ENCODE measurements at regions not wholly inside any gene's neighbourhood (a gene's known extent, or its start where the extent isn't known, plus 50 kb on each side); places are given as distances from the start of the nearest gene placed in this dataset.

DNA sequence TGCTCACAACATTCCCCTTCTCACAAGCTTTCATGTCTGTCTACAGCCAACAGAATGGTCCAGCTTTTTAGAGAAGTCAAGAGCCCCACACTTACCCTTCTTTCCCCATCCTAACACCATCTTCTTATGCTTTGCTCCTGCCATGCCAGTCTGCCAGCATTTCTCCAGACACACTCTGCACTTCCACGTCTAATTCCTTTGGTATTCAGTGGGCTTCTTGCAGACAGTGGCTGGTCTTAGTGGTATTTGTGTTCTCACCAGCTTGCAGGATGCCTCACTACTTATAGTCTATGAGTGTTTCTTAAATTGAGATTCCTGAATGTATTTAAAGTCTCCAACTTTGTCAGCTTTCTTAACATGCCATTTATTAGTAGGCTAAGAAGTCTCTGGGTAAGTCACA is 154.4 kb downstream of the BBOX1 start:
- Histone ChIP-seq H3K4me3 (no peak overlapping the region), H3K4me1 (no peaks in the 10 kb centered on the region), H3K27me3 (no peaks in the 10 kb centered on the region), H3K9me3 (no peaks in the 10 kb centered on the region), H3K36me3 (no peaks in the 10 kb centered on the region), H3K27ac (no peak overlapping the region)
- no peak for DNase-seq (ENCODE audit: low spot score in 2 of 2)
- TF ChIP-seq, protein P1, sequence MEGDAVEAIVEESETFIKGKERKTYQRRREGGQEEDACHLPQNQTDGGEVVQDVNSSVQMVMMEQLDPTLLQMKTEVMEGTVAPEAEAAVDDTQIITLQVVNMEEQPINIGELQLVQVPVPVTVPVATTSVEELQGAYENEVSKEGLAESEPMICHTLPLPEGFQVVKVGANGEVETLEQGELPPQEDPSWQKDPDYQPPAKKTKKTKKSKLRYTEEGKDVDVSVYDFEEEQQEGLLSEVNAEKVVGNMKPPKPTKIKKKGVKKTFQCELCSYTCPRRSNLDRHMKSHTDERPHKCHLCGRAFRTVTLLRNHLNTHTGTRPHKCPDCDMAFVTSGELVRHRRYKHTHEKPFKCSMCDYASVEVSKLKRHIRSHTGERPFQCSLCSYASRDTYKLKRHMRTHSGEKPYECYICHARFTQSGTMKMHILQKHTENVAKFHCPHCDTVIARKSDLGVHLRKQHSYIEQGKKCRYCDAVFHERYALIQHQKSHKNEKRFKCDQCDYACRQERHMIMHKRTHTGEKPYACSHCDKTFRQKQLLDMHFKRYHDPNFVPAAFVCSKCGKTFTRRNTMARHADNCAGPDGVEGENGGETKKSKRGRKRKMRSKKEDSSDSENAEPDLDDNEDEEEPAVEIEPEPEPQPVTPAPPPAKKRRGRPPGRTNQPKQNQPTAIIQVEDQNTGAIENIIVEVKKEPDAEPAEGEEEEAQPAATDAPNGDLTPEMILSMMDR (IDR thresholded peaks at IDR 0.05): no peak
- intact Hi-C loops (cut with DNase I): no loop called here

DNA sequence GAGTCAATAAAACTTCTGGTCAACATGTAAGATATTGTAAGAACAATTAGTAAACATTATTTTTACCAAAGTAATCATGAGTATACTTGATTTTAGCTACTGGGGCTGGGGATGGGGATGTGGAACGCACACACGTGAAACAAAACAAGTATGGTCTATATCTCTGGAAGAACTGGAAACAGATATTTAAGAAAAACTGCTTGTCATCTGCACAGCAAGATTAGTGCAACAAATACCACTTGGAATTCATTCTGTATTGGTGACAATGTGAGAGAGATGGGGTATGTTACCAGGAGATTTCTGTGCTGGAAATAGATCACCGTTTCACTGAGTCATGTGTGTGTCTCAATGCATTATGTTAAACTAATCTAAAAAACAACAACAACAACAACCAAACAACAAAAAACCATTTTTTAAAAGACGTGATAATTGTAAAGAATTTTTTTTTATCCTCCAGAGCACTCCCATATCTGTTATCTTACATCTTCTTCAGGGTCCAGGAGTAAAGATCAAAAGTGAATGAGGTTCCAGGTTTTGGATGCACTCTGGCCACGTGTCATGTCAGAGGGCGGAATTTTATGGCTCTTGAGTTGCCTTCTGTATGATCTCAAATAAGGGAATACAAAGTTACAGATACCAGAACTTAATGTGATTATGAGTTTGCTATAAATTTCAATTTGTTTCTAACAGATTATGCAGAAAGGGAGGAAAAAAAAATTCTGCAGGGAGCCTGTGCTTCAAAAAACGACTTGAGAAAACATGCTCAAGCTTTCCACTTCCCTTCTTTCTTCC is 153.0 kb downstream of the BBOX1 start:
- Histone ChIP-seq H3K27me3 (no peaks in the 10 kb centered on the region), H3K4me1 (no peaks in the 10 kb centered on the region), H3K27ac (no peak overlapping the region), H3K9me3 (no peaks in the 10 kb centered on the region), H3K4me3 (no peak overlapping the region), H3K36me3 (no peaks in the 10 kb centered on the region)
- intact Hi-C loops (cut with DNase I): no loop called here
- DNase-seq (ENCODE audit: low spot score in 2 of 2): no peak
- TF ChIP-seq, protein P1 (IDR thresholded peaks at IDR 0.05): no peak

DNA sequence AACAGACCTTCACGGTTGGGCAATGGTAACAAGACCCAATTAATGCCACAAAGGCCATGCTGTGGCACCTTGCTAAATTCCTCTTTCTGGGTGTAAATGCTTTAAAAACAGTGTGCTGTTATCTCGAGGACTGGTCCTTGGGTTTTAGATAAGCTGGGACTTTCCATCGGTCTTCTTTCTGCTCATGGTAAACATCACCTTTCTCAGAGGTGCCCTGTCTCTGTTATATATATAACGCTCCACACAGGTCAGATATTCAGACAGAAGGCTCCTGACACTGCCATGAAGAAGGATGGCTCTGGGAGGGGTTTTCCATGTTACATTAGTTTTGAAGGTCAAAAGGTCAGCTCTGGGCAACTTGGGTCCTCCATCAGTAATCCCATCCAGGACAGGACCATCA is 151.6 kb downstream of the BBOX1 start:
- intact Hi-C loops (cut with DNase I): no loop called here
- H3K9me3 ChIP-seq: no peaks in the 10 kb centered on the region
- TF ChIP-seq, protein P1 (IDR thresholded peaks at IDR 0.05): no peak
- no peaks in the 10 kb centered on the region for H3K27me3 ChIP-seq
- H3K4me3 ChIP-seq: no peak overlapping the region
- H3K36me3 ChIP-seq: no peaks in the 10 kb centered on the region
- no peaks in the 10 kb centered on the region for H3K4me1 ChIP-seq
- no peak for DNase-seq (ENCODE audit: low spot score in 2 of 2)
- H3K27ac ChIP-seq: no peak overlapping the region

DNA sequence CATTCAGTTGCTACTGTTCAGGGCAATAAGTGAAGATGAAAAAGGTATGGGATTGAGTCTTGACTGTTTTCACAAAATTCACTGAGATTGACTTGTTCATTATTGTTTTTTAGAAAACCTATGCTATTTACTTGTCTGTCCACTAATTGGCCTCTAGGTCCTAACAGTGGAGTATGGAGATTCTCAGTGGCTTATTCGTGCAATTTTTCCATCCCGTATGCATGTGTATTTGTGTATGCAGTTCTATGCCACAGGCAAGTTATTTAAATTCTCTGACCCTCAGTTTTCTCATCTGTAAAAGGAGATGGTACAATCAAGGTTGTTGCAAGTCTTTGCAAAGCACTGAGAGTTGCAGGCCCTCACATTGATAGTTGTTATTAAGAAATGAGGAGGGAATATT is 151.0 kb downstream of the BBOX1 start:
- intact Hi-C loops (cut with DNase I): no loop called here
- Histone ChIP-seq H3K4me3 (no peak overlapping the region), H3K27ac (no peak overlapping the region), H3K9me3 (no peaks in the 10 kb centered on the region), H3K4me1 (no peaks in the 10 kb centered on the region), H3K27me3 (no peaks in the 10 kb centered on the region), H3K36me3 (no peaks in the 10 kb centered on the region)
- TF ChIP-seq, protein P1 (IDR thresholded peaks at IDR 0.05): no peak
- DNase-seq (ENCODE audit: low spot score in 2 of 2): no peak

DNA sequence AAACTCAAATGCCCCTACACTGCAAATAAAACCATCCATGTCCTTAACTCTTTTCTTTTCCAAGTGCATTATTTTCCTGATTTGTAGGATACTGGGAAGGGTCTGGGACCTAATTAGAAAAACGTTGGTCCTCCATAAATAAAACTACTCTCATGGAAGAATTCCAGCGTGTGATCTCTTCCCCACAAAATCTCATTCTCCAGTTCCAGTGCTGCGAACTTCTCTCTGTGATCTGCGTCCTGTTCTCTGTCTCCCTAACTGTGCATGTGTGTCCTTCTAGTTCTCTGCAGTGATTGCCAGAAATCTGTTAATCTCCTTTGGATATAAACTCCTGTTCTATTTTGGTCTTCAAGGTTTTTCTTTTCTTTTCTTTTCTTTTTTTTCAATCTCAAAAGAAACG is 148.1 kb downstream of the BBOX1 start:
- H3K4me3 ChIP-seq: no peak overlapping the region
- no peak for DNase-seq (ENCODE audit: low spot score in 2 of 2)
- TF ChIP-seq, protein P1 (IDR thresholded peaks at IDR 0.05): no peak
- no peak overlapping the region for H3K27ac ChIP-seq
- no peaks in the 10 kb centered on the region for H3K9me3 ChIP-seq
- no peaks in the 10 kb centered on the region for H3K27me3 ChIP-seq
- intact Hi-C loops (cut with DNase I): loop anchor here (10.0 kb wide), 1 partner anchor 196 kb away; no protein-coding TSS in a partner anchor
- H3K36me3 ChIP-seq: no peaks in the 10 kb centered on the region
- no peaks in the 10 kb centered on the region for H3K4me1 ChIP-seq

All from ascending aorta (tissue), 2 donors.